ENCODE measurements at regions not wholly inside any gene's neighbourhood (a gene's known extent, or its start where the extent isn't known, plus 50 kb on each side); places are given as distances from the start of the nearest gene placed in this dataset.

DNA sequence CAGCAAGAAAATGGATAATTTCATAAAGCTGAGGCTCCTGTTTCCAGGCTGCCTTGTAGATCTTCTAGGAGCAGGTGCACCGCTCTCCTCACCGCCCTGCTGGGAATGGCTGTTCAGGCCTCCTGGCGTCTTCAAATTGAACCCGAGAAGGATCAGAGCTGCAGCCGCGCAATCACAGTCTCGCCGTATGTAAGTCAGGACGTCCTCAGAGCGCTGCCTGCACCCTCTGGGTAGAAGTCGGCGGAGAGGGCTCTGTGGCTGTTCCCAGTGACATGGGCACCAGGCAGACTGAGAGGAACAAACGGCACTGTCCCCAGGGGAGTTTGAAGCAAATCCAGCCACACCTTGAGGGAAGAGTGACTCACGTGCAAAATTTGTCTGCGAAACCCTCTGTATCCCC is 476.9 kb downstream of the TCERG1L start:
- no peak overlapping the region for H3K4me3 ChIP-seq (ENCODE audit: low read depth, low read length)
- ChIA-PET CTCF (no interaction called here), POLR2A (no interaction called here)
- no peak for DNase-seq (ENCODE audit: low read depth, low spot score)
- TF ChIP-seq, protein P1, sequence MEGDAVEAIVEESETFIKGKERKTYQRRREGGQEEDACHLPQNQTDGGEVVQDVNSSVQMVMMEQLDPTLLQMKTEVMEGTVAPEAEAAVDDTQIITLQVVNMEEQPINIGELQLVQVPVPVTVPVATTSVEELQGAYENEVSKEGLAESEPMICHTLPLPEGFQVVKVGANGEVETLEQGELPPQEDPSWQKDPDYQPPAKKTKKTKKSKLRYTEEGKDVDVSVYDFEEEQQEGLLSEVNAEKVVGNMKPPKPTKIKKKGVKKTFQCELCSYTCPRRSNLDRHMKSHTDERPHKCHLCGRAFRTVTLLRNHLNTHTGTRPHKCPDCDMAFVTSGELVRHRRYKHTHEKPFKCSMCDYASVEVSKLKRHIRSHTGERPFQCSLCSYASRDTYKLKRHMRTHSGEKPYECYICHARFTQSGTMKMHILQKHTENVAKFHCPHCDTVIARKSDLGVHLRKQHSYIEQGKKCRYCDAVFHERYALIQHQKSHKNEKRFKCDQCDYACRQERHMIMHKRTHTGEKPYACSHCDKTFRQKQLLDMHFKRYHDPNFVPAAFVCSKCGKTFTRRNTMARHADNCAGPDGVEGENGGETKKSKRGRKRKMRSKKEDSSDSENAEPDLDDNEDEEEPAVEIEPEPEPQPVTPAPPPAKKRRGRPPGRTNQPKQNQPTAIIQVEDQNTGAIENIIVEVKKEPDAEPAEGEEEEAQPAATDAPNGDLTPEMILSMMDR (IDR thresholded peaks at IDR 0.05; ENCODE audit: insufficient read depth, low read length, missing control alignments) = no peak

DNA sequence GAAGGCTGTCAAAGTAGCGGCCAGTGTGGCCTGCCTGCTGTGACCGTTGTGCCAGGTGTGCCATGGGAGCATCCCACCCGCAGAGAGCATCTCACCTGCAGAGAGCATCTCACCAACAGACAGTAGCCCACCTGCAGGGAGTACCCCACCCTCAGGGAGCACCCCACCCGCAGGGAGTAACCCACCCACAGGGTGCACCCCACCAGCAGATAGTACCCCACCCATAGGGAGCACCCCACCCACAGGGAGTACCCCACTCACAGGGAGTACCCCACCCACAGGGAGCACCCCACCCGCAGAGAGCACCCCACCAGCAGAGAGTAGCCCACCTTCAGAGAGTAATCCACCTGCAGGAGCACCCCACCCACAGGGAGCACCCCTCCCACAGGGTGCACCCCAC is 476.5 kb downstream of the TCERG1L start:
- POLR2A ChIA-PET = no interaction called here
- CTCF ChIA-PET = no interaction called here
- no peak for DNase-seq (ENCODE audit: low read depth, low spot score)
- TF ChIP-seq, protein P1 (IDR thresholded peaks at IDR 0.05; ENCODE audit: insufficient read depth, low read length, missing control alignments) = no peak
- no peak overlapping the region for H3K4me3 ChIP-seq (ENCODE audit: low read depth, low read length)

DNA sequence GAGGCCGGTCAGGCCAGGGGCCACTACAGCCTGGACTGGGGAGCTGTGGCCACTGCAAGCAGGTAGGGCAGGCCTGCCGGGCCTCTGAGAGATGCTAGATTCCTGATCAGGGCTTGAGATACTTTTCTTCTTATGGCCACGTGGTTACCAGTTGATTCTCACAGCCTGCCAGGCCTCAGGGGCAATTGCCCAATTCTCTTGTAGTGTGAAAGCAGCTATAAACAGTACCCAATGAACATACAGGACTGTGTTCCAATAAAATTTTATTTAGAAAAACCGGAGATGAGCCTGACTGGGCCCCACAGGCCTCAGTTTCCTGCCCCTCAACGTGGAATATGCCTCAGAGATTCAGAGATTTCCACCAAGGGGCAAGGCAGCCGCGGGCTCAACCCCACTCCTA is 475.2 kb downstream of the TCERG1L start:
- no peak overlapping the region for H3K4me3 ChIP-seq (ENCODE audit: low read depth, low read length)
- ChIA-PET CTCF (no interaction called here), POLR2A (no interaction called here)
- TF ChIP-seq, protein P1 (IDR thresholded peaks at IDR 0.05; ENCODE audit: insufficient read depth, low read length, missing control alignments) = no peak
- DNase-seq (ENCODE audit: low read depth, low spot score) = no peak

GRCh38 chr10:130843051-130843653 is 468.4 kb downstream of the TCERG1L start:
- TF ChIP-seq, protein P1 (IDR thresholded peaks at IDR 0.05; ENCODE audit: insufficient read depth, low read length, missing control alignments) = no peak
- POLR2A ChIA-PET = no interaction called here
- CTCF ChIA-PET = no interaction called here
- no peak overlapping the region for H3K4me3 ChIP-seq (ENCODE audit: low read depth, low read length)
- no peak for DNase-seq (ENCODE audit: low read depth, low spot score)

DNA sequence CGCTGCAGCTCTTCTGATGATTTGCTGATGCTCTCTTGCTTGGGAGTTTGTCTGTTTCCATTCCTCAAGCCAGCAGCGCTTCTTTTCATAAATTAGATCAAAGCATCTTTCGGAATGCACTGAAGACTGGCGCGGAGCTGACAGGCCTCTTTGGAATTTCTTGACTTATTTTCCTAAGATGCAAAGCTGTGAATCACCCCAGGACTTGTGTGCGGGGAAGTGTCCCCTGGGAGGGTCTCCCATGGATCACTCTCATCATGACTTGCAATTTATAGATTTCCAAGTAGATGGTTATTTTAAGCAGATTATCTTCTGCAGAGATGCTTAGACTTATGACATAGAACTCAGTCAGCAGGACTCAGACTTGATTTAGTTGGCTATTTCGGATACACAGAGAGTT is 467.2 kb downstream of the TCERG1L start:
- no peak for DNase-seq (ENCODE audit: low read depth, low spot score)
- H3K4me3 ChIP-seq (ENCODE audit: low read depth, low read length) = no peak overlapping the region
- TF ChIP-seq, protein P1 (IDR thresholded peaks at IDR 0.05; ENCODE audit: insufficient read depth, low read length, missing control alignments) = no peak
- ChIA-PET CTCF (no interaction called here), POLR2A (no interaction called here)

DNA sequence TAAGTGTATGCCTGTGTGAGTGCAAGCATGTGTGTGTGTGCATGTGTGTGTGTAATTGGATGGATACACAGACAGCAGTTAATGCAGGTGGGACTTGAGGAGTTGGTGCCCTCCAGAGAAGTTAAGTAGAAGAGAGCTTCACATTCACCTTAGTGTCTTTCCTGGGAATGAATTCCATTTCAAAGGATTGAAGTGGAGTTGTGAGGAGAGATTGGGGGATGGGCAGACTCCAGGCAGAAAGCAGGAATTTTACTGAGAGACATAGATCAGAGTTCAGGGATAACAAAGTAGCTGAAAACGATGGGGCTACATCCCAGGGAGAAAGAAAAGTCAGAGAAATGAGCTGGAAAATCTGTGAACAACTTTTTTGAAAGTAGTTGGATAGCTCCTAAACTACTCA is 464.4 kb downstream of the TCERG1L start:
- TF ChIP-seq, protein P1 (IDR thresholded peaks at IDR 0.05; ENCODE audit: insufficient read depth, low read length, missing control alignments) = no peak
- no peak for DNase-seq (ENCODE audit: low read depth, low spot score)
- CTCF ChIA-PET = no interaction called here
- H3K4me3 ChIP-seq (ENCODE audit: low read depth, low read length) = no peak overlapping the region
- POLR2A ChIA-PET = no interaction called here
